HepG2 (cell line): ENCODE measurements at regions not wholly inside any gene's neighbourhood (a gene's known extent, or its start where the extent isn't known, plus 50 kb on each side); places are given as distances from the start of the nearest gene placed in this dataset.

Source experiments
- ATAC-seq: fragments of 200-7000 bp; cut with Tn5 transposase; 3 replicates; pipeline ENCODE4 v1.9.1; 2020; ENCODE audit warnings: mild to moderate bottlenecking, moderate library complexity
- BruUV-seq: library from RNA; stranded (reverse); fragments of 400-500 nt; replicated peaks from 2 replicates; lab custom pipeline; 2021; lab: Mats Ljungman, UMichigan
- CTCF ChIA-PET: fragments of 300-600 bp; formaldehyde crosslinking; extraction: SDS; loops from one replicate; lab custom pipeline; 2021; ENCODE audit warnings: low total read pairs, inconsistent platforms, low intra/inter-chr PET ratio; lab: Yijun Ruan, JAX
- POLR2A ChIA-PET: fragments of 350-600 bp; sonication (Branson Sonifier 250); formaldehyde crosslinking; loops from one replicate; lab custom pipeline; 2020; ENCODE audit warnings: antibody characterized with exemption, inconsistent platforms; lab: Yijun Ruan, JAX
- DNase-seq: peaks from one replicate; pipeline ENCODE4 v3.0.0-alpha.2; 2015; ENCODE audit warnings: low spot score
- FAIRE-seq: peaks from 3 replicates; lab custom pipeline; 2011; peaks lifted over from hg19 to GRCh38; lab: Jason Lieb, UNC
- H2AFZ ChIP-seq: one replicate; pipeline ENCODE4 v1.6.1; 2011; ENCODE audit warnings: low read length, inconsistent platforms
- H3K27ac ChIP-seq: fragments of 300-600 bp; 3 replicates; pipeline ENCODE4 v1.8.0; 2011; ENCODE audit warnings: mixed run types, mild to moderate bottlenecking, mixed read lengths, low read length, inconsistent platforms; ENCODE audit not compliant: insufficient read depth; ENCODE audit errors: extremely low read length
- H3K27me3 ChIP-seq, 2 experiments: fragments of 200-600 bp in 1 of 2; 2 replicates in 1 of 2; 3 replicates in 1 of 2; pipeline versions ENCODE4 v1.6.0 to v1.8.0; 2011; ENCODE audit warnings: low read length in 2 of 2, mild to moderate bottlenecking in 2 of 2, moderate library complexity in 2 of 2, inconsistent platforms in 1 of 2; ENCODE audit not compliant: insufficient read depth in 2 of 2, control insufficient read depth in 1 of 2
- H3K36me3 ChIP-seq, 2 experiments: fragments of 200-600 bp in 1 of 2; replicated peaks in 1 of 2; 2 replicates in 1 of 2; 3 replicates in 1 of 2; pipeline versions ENCODE4 v1.5.1 to v1.8.0; 2011; ENCODE audit warnings: low read length in 2 of 2, inconsistent platforms in 1 of 2; ENCODE audit not compliant: insufficient read depth in 2 of 2, control insufficient read depth in 1 of 2
- H3K4me1 ChIP-seq: 2 replicates; pipeline ENCODE4 v1.5.1; 2012; ENCODE audit warnings: low read length, inconsistent platforms; ENCODE audit not compliant: insufficient read depth
- H3K4me2 ChIP-seq: 2 replicates; pipeline ENCODE4 v1.6.0; 2011; ENCODE audit warnings: low read depth, low read length, inconsistent platforms
- H3K4me3 ChIP-seq, 3 experiments: fragments of 200-600 bp in 1 of 3; sonication (generic), shearing (Covaris generic) in 1 of 3; replicated peaks in 1 of 3; 2 replicates each; pipeline ENCODE4 v1.5.1; 2011 to 2016; ENCODE audit warnings: low read length in 3 of 3, inconsistent platforms in 2 of 3, low read depth in 2 of 3, mild to moderate bottlenecking in 2 of 3, control low read depth in 1 of 3, mixed read lengths in 1 of 3; ENCODE audit not compliant: insufficient read depth in 1 of 3
- H3K79me2 ChIP-seq: one replicate; pipeline ENCODE4 v1.6.1; 2011; ENCODE audit warnings: low read length, inconsistent platforms; ENCODE audit not compliant: insufficient read depth
- H3K9ac ChIP-seq: 2 replicates; pipeline ENCODE4 v1.6.0; 2011; ENCODE audit warnings: mild to moderate bottlenecking, low read depth, low read length, inconsistent platforms; ENCODE audit not compliant: insufficient read depth
- H3K9me3 ChIP-seq: 2 replicates; pipeline ENCODE4 v1.5.1; 2012; ENCODE audit warnings: mild to moderate bottlenecking, low read length
- H4K20me1 ChIP-seq: 2 replicates; pipeline ENCODE4 v1.6.0; 2011; ENCODE audit warnings: inconsistent platforms, mild to moderate bottlenecking, low read length, moderate library complexity; ENCODE audit not compliant: insufficient read depth
- CREB1 ChIP-seq, 2 experiments: fragments of 450-650 bp in 1 of 2; IDR thresholded peaks; 2 replicates each; pipeline ENCODE4 v1.6.1; 2016 to 2017; ENCODE audit warnings: control low read depth in 1 of 2, mild to moderate bottlenecking in 1 of 2, missing compliant biosample characterization in 1 of 2, missing genetic modification characterization in 1 of 2
- GFI1 ChIP-seq: sonication (generic); formaldehyde crosslinking; IDR thresholded peaks from 2 replicates; pipeline ENCODE4 v1.5.0; 2020; ENCODE audit warnings: missing genetic modification reagents, mild to moderate bottlenecking, borderline replicate concordance
- GTF2F1 ChIP-seq: fragments of 150-350 bp; IDR thresholded peaks from 2 replicates; pipeline ENCODE4 v1.6.1; 2014; ENCODE audit warnings: low read length
- JARID2 ChIP-seq: sonication (generic); formaldehyde crosslinking; IDR thresholded peaks from 2 replicates; pipeline ENCODE4 v1.8.1; 2023; ENCODE audit warnings: missing genetic modification reagents, inconsistent platforms; ENCODE audit not compliant: insufficient replicate concordance
- ZMYM3 ChIP-seq: sonication (generic); formaldehyde crosslinking; IDR thresholded peaks from 2 replicates; pipeline ENCODE4 v1.5.1; 2020; ENCODE audit warnings: mild to moderate bottlenecking, missing genetic modification reagents
- ZNF235 ChIP-seq: sonication (generic); formaldehyde crosslinking; IDR thresholded peaks from 2 replicates; pipeline ENCODE4 v1.8.1; 2023; ENCODE audit warnings: mild to moderate bottlenecking, missing genetic modification reagents, borderline replicate concordance
- ZNF615 ChIP-seq: sonication (generic); formaldehyde crosslinking; IDR thresholded peaks from 2 replicates; pipeline ENCODE4 v1.5.0; 2020; ENCODE audit warnings: mild to moderate bottlenecking, missing genetic modification reagents, borderline replicate concordance
- ZNF652 ChIP-seq: IDR thresholded peaks from 2 replicates; pipeline ENCODE4 v1.6.1; 2016; ENCODE audit warnings: low read depth, borderline replicate concordance
- WGBS: methylation state at CpG from one replicate; pipeline ENCODE4 v1.1.6; 2017; ENCODE audit warnings: low lambda C conversion rate; 5-methylcytosine and 5-hydroxymethylcytosine counted together
- in situ Hi-C: cut with HindIII; loops from 2 replicates; pipeline ENCODE4 v1.10.0; 2017; ENCODE audit warnings: low pct_unique_long_range_greater_than_20kb; ENCODE audit not compliant: extremely low pct_ligation_motif_present
- intact Hi-C: fragments of 100-400 bp; cut with micrococcal nuclease; formaldehyde crosslinking; loops from one replicate; pipeline ENCODE4 v1.10.0; 2022; ENCODE audit not compliant: unreplicated experiment
- TF ChIP-seq, protein P1 (sequence below): sonication (generic); formaldehyde crosslinking; IDR thresholded peaks from one replicate; pipeline ENCODE4 v1.5.1; 2020; ENCODE audit warnings: mild to moderate bottlenecking, missing genetic modification reagents; ENCODE audit errors: not compliant biosample characterization

DNA sequence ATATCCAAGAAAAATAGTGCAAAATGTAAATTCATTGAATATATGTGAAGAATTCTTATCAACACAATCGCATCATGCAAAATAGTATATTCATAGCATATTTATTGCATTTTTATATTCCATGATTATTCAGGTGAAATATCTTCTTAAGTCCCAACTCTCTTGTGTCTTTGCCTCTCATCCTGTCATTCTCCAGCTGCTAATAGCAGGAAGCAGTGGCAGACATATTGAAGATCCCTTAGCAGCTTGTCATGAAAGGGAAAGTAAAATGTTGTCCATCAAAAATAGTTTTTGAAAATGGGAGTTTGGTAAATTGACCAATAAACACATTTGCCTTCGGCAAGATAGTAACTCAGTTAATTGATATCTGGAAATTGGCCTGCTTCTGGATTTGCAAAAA, 265.3 kb upstream of the TGFBR2 start:
- BruUV-seq = no TSS peak
- Histone ChIP-seq H3K27me3 (no peaks in the 10 kb centered on the region), H3K4me2 (no peak overlapping the region), H4K20me1 (no peaks in the 10 kb centered on the region), H3K4me3 (no peak overlapping the region), H3K79me2 (no peaks in the 10 kb centered on the region), H3K9me3 (no peaks in the 10 kb centered on the region), H2AFZ (no peak overlapping the region), H3K9ac (no peak overlapping the region), H3K27ac (no peak overlapping the region), H3K4me1 (peaks cover 49% of the 10 kb centered on the region), H3K36me3 (no peaks in the 10 kb centered on the region)
- CTCF ChIA-PET = no interaction called here
- TF ChIP-seq ZNF235 (no peak), ZNF652 (no peak), GTF2F1 (no peak), JARID2 (CRISPR knock-in tag) (no peak), ZNF615 (no peak)
- no peak for ATAC-seq
- POLR2A ChIA-PET = no interaction called here
- in situ Hi-C loops = no loop called here
- no peak for DNase-seq
- WGBS = 95% methylated on average over 2 of the region's 2 CpGs
- intact Hi-C loops = loop anchor here (10.0 kb wide), 2 partner anchors 86 to 226 kb away; no protein-coding TSS in a partner anchor
- no peak for FAIRE-seq

DNA sequence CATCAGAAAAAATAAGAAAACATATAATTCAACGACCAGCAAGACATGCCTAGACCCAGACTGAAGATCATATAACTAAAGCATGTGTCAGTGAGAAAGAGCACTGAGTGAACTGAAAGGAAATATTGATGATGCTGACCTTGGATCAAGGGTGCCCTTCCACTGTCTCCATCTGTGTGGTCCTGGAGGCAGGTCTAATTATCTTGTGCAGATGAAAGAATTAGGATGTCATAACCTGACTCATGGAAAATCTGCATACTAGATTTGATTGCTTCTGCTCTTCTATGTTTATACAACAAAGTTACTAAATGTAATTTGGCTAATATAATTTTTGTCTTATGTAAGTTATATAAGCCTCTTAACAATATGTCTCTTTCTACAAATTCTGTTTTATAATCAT, 264.6 kb upstream of the TGFBR2 start:
- POLR2A ChIA-PET = interaction anchor here (1.0 to 1.1 kb wide), 2 partner anchors 83 to 265 kb away, joined by 4 to 6 read pairs; partner anchors contain the start of gene TGFBR2

More for the DNA sequence above, 264.6 kb upstream of the TGFBR2 start:
- H3K9me3 ChIP-seq = no peaks in the 10 kb centered on the region
- H2AFZ ChIP-seq = no peak overlapping the region
- in situ Hi-C loops = no loop called here
- intact Hi-C loops = loop anchor here (10.0 kb wide), 2 partner anchors 87 to 227 kb away; no protein-coding TSS in a partner anchor
- H3K4me2 ChIP-seq = no peak overlapping the region
- CTCF ChIA-PET = no interaction called here
- H3K79me2 ChIP-seq = no peaks in the 10 kb centered on the region
- BruUV-seq = no TSS peak
- no peak overlapping the region for H3K27ac ChIP-seq
- ATAC-seq (no peak), DNase-seq (no peak)
- no peak overlapping the region for H3K9ac ChIP-seq
- WGBS = 92% methylated on average over 1 of the region's 1 CpG
- H3K27me3 ChIP-seq = no peaks in the 10 kb centered on the region
- no peak for TF ChIP-seq CREB1 (IDR thresholded peaks at IDR 0.05)
- 0 out of 2 replicates have a peak, but pooled peaks have one; percentile 13 for TF ChIP-seq CREB1 (CRISPR knock-in tag; IDR thresholded peaks at IDR 0.05)
- TF ChIP-seq, protein P1, sequence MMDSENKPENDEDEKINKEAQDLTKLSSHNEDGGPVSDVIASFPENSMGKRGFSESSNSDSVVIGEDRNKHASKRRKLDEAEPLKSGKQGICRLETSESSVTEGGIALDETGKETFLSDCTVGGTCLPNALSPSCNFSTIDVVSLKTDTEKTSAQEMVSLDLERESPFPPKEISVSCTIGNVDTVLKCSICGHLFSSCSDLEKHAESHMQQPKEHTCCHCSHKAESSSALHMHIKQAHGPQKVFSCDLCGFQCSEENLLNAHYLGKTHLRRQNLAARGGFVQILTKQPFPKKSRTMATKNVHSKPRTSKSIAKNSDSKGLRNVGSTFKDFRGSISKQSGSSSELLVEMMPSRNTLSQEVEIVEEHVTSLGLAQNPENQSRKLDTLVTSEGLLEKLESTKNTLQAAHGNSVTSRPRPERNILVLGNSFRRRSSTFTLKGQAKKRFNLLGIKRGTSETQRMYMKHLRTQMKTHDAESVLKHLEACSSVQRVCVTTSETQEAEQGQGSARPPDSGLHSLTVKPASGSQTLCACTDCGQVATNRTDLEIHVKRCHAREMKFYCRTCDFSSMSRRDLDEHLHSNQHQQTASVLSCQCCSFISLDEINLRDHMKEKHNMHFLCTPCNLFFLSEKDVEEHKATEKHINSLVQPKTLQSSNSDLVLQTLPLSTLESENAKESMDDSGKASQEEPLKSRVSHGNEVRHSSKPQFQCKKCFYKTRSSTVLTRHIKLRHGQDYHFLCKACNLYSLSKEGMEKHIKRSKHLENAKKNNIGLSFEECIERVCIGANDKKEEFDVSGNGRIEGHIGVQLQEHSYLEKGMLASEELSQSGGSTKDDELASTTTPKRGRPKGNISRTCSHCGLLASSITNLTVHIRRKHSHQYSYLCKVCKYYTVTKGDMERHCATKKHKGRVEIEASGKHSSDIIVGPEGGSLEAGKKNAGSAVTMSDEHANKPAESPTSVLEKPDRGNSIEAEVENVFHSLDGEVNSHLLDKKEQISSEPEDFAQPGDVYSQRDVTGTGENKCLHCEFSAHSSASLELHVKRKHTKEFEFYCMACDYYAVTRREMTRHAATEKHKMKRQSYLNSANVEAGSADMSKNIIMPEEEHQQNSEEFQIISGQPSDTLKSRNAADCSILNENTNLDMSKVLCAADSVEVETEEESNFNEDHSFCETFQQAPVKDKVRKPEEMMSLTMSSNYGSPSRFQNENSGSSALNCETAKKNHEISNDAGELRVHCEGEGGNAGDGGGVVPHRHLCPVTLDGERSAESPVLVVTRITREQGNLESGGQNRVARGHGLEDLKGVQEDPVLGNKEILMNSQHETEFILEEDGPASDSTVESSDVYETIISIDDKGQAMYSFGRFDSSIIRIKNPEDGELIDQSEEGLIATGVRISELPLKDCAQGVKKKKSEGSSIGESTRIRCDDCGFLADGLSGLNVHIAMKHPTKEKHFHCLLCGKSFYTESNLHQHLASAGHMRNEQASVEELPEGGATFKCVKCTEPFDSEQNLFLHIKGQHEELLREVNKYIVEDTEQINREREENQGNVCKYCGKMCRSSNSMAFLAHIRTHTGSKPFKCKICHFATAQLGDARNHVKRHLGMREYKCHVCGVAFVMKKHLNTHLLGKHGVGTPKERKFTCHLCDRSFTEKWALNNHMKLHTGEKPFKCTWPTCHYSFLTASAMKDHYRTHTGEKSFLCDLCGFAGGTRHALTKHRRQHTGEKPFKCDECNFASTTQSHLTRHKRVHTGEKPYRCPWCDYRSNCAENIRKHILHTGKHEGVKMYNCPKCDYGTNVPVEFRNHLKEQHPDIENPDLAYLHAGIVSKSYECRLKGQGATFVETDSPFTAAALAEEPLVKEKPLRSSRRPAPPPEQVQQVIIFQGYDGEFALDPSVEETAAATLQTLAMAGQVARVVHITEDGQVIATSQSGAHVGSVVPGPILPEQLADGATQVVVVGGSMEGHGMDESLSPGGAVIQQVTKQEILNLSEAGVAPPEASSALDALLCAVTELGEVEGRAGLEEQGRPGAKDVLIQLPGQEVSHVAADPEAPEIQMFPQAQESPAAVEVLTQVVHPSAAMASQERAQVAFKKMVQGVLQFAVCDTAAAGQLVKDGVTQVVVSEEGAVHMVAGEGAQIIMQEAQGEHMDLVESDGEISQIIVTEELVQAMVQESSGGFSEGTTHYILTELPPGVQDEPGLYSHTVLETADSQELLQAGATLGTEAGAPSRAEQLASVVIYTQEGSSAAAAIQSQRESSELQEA (CRISPR knock-in tag) = no peak
- TF ChIP-seq GFI1 (CRISPR knock-in tag) = 0 out of 2 replicates have a peak, but pooled peaks have one; percentile 13
- TF ChIP-seq ZMYM3 (CRISPR knock-in tag) = no peak
- TF ChIP-seq, all 625 proteins: peak for 2
- Histone ChIP-seq H3K36me3 (no peaks in the 10 kb centered on the region), H4K20me1 (no peaks in the 10 kb centered on the region), H3K4me1 (peaks cover 57% of the 10 kb centered on the region), H3K4me3 (no peak overlapping the region)
- FAIRE-seq = no peak
